Activated naive CD8-positive, alpha-beta T cell treated with anti-CD3 and anti-CD28 coated beads, Interleukin-2, amount 50 U/mL, for 24 hours (primary cell): ENCODE measurements at regions not wholly inside any gene's neighbourhood (a gene's known extent, or its start where the extent isn't known, plus 50 kb on each side); places are given as distances from the start of the nearest gene placed in this dataset.

Experiments used
- ATAC-seq: fragments of 150-1000 bp; cut with Tn5 transposase; one replicate; pipeline ENCODE4 v1.10.0; 2021
- DNase-seq: peaks from one replicate; pipeline ENCODE4 v3.0.0; 2021
- H3K27ac Mint-ChIP-seq: one replicate; pipeline ENCODE4 v1.8.0; 2021; ENCODE audit warnings: mild to moderate bottlenecking, mixed read lengths
- H3K27me3 Mint-ChIP-seq: one replicate; pipeline ENCODE4 v1.8.0; 2021; ENCODE audit warnings: mixed read lengths
- H3K36me3 Mint-ChIP-seq: one replicate; pipeline ENCODE4 v1.8.0; 2021; ENCODE audit warnings: low read depth, mixed read lengths
- H3K4me1 Mint-ChIP-seq: one replicate; pipeline ENCODE4 v1.8.0; 2021; ENCODE audit warnings: mixed read lengths
- H3K4me3 Mint-ChIP-seq: one replicate; pipeline ENCODE4 v1.8.0; 2021; ENCODE audit warnings: mild to moderate bottlenecking, moderate library complexity, mixed read lengths
- H3K9me3 Mint-ChIP-seq: one replicate; pipeline ENCODE4 v1.8.0; 2021; ENCODE audit warnings: mixed read lengths

- Mint-ChIP-seq H3K4me3 (no peak overlapping the region), H3K36me3 (no peaks in the 10 kb centered on the region), H3K27ac (no peak overlapping the region), H3K27me3 (peaks cover 27% of the 10 kb centered on the region), H3K4me1 (no peaks in the 10 kb centered on the region), H3K9me3 (peaks cover 4% of the 10 kb centered on the region)
- DNase-seq (no peak), ATAC-seq (no peak)
Measured at GRCh38 chr15:69891606-69892005, 206.1 kb downstream of the TLE3 start.

- Mint-ChIP-seq H3K36me3 (no peaks in the 10 kb centered on the region), H3K4me1 (no peaks in the 10 kb centered on the region), H3K27me3 (peaks cover 27% of the 10 kb centered on the region)
Measured at GRCh38 chr15:69892351-69892750, 205.4 kb downstream of the TLE3 start.

GRCh38 chr15:69893086-69893485, 204.6 kb downstream of the TLE3 start:
- Mint-ChIP-seq H3K27ac (no peak overlapping the region), H3K9me3 (peaks cover 4% of the 10 kb centered on the region), H3K36me3 (no peaks in the 10 kb centered on the region), H3K27me3 (peaks cover 24% of the 10 kb centered on the region), H3K4me1 (no peaks in the 10 kb centered on the region), H3K4me3 (no peak overlapping the region)
- ATAC-seq (no peak), DNase-seq (no peak)

More at GRCh38 chr15:69892351-69892750, 205.4 kb downstream of the TLE3 start:
- Mint-ChIP-seq H3K27ac (no peak overlapping the region), H3K4me3 (no peak overlapping the region), H3K9me3 (peaks cover 4% of the 10 kb centered on the region)
- ATAC-seq (no peak), DNase-seq (no peak)

GRCh38 chr15:69893863-69894262, 203.9 kb downstream of the TLE3 start:
- H3K36me3 Mint-ChIP-seq = no peaks in the 10 kb centered on the region
- H3K4me1 Mint-ChIP-seq = no peaks in the 10 kb centered on the region
- peaks cover 23% of the 10 kb centered on the region for H3K27me3 Mint-ChIP-seq
- no peak overlapping the region for H3K4me3 Mint-ChIP-seq
- no peak for ATAC-seq
- no peak for DNase-seq
- H3K9me3 Mint-ChIP-seq = peaks cover 4% of the 10 kb centered on the region
- H3K27ac Mint-ChIP-seq = no peak overlapping the region

- Mint-ChIP-seq H3K27me3 (peaks cover 21% of the 10 kb centered on the region), H3K4me1 (no peaks in the 10 kb centered on the region), H3K9me3 (peaks cover 4% of the 10 kb centered on the region), H3K4me3 (no peak overlapping the region), H3K36me3 (no peaks in the 10 kb centered on the region), H3K27ac (no peak overlapping the region)
- DNase-seq (no peak), ATAC-seq (no peak)
Measured at GRCh38 chr15:69895202-69895601, 202.5 kb downstream of the TLE3 start.

DNA sequence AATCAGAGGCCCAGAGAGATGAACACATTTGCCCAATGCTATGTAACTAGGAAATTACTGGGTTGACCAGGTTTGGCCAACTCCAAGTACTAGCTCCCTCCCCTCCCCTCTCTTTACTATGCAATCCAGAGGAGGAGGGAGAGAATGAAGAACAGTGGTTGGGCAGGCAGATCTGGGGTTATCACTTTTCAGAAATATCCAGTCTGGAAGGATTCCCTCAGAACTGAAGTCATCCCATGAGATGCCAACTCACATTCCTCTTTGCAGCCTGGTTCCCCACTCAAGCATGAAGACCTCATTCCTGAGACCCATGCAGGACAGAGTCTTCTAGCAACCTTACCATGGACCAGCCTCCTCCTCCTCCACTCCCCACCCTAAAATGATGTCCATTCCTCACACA, 201.1 kb downstream of the TLE3 start:
- Mint-ChIP-seq H3K4me1 (no peaks in the 10 kb centered on the region), H3K27me3 (peaks cover 19% of the 10 kb centered on the region), H3K36me3 (no peaks in the 10 kb centered on the region), H3K4me3 (no peak overlapping the region), H3K9me3 (no peaks in the 10 kb centered on the region), H3K27ac (no peak overlapping the region)
- DNase-seq = no peak
- no peak for ATAC-seq

GRCh38 chr15:69897061-69897460, 200.7 kb downstream of the TLE3 start:
- Mint-ChIP-seq H3K9me3 (no peaks in the 10 kb centered on the region), H3K36me3 (no peaks in the 10 kb centered on the region), H3K27me3 (peaks cover 21% of the 10 kb centered on the region), H3K4me3 (no peak overlapping the region), H3K4me1 (no peaks in the 10 kb centered on the region), H3K27ac (no peak overlapping the region)
- ATAC-seq (no peak), DNase-seq (no peak)

DNA sequence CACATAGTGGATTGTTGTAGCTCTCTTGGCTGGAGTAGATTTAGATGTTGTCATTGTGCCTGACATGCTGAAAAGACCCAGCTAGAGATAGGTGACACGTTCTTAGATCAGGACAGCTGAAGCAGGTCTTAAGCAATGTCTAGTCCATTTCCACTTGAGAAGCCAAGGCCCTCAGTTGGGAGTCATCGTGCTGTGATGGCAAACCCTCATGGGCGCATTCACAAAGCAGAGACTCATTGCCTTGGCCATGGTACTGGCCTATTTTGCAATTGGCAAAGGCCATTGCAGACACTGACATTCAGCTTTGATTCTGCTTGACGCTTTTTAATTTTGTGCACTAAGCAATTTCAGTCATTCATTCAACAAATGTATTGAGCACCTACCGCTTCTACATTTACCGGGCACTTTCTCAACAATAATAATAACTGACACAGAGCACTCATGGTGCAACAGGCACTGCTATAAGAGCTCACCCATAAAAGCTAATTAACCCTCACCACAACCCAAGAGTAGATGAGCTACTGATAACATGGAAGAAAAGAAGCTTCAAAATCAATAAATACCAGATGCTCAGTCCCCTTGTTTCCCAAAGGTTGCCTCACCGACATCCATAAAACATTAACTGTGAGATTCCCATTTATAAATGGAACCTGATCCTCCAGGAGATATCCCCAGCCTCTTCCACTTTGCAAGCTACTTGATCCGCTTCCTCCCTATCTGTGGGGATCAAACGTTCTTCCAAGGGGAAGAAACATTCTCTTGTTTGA, 200.1 kb downstream of the TLE3 start:
- peaks cover 21% of the 10 kb centered on the region for H3K27me3 Mint-ChIP-seq
- H3K9me3 Mint-ChIP-seq = no peaks in the 10 kb centered on the region
- DNase-seq = no peak
- H3K4me3 Mint-ChIP-seq = no peak overlapping the region
- H3K36me3 Mint-ChIP-seq = no peaks in the 10 kb centered on the region
- H3K4me1 Mint-ChIP-seq = no peaks in the 10 kb centered on the region
- no peak for ATAC-seq
- H3K27ac Mint-ChIP-seq = no peak overlapping the region

- no peaks in the 10 kb centered on the region for H3K9me3 Mint-ChIP-seq
- H3K36me3 Mint-ChIP-seq = no peaks in the 10 kb centered on the region
- H3K4me1 Mint-ChIP-seq = no peaks in the 10 kb centered on the region
- DNase-seq = no peak
- peaks cover 21% of the 10 kb centered on the region for H3K27me3 Mint-ChIP-seq
- H3K27ac Mint-ChIP-seq = no peak overlapping the region
- ATAC-seq = no peak
- H3K4me3 Mint-ChIP-seq = no peak overlapping the region
Measured at GRCh38 chr15:69898243-69898642, 199.5 kb downstream of the TLE3 start.

- H3K27me3 Mint-ChIP-seq = peaks cover 6% of the 10 kb centered on the region
- no peaks in the 10 kb centered on the region for H3K9me3 Mint-ChIP-seq
- ATAC-seq = no peak
- H3K36me3 Mint-ChIP-seq = no peaks in the 10 kb centered on the region
- DNase-seq = no peak
- no peaks in the 10 kb centered on the region for H3K4me1 Mint-ChIP-seq
- no peak overlapping the region for H3K4me3 Mint-ChIP-seq
- H3K27ac Mint-ChIP-seq = no peak overlapping the region
Measured at GRCh38 chr15:69902414-69903062, 195.2 kb downstream of the TLE3 start.

DNA sequence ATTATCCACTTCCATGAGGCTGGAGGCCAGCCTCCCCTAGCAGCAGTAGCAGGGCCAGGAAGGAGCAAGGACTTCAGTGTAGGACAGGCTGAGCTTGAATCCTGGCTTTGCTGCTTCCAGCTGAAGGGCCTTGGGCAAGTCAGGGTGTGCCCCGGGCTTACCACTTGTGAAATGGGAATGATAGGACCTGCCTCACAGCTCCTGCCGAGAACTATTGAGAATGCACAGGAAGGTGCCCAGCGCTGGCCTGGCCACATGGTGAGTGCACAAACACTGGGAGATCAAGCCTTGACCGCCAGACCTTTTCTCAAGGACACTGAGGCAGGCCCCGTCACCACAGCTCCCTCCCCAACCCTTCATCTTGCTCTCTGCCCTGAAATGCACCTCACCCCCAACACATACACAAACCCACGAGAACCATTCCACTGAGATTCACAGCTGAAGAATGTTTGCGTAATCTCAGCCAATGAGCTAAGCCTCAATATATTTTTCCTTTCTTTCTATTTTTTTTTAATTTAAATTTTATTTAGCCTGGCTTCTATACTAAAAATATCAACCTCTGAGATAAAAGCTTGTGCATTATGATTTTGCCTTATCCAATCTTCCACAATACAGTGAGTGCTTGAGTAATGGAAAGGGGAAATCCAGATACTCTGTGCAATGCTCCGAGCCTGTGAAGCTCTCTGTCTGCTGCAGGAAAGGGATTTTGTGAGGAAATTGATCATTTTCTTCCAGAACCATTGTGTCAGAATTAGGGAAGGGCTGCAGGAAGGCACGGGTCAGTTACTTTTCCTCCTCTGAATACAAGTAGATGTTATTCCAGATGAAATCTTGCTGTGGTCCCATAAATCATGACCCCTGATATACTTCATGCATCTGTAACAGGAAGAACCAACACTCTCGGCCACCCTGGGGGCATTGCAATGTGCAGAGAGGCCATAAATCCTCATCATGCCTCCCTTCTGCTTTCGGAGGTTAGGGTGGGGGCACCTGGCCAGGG, 193.9 kb downstream of the TLE3 start:
- DNase-seq = no peak
- no peak overlapping the region for H3K4me3 Mint-ChIP-seq
- no peaks in the 10 kb centered on the region for H3K36me3 Mint-ChIP-seq
- no peak for ATAC-seq
- H3K9me3 Mint-ChIP-seq = no peaks in the 10 kb centered on the region
- no peak overlapping the region for H3K27ac Mint-ChIP-seq
- no peaks in the 10 kb centered on the region for H3K4me1 Mint-ChIP-seq
- peaks cover 2% of the 10 kb centered on the region for H3K27me3 Mint-ChIP-seq

DNA sequence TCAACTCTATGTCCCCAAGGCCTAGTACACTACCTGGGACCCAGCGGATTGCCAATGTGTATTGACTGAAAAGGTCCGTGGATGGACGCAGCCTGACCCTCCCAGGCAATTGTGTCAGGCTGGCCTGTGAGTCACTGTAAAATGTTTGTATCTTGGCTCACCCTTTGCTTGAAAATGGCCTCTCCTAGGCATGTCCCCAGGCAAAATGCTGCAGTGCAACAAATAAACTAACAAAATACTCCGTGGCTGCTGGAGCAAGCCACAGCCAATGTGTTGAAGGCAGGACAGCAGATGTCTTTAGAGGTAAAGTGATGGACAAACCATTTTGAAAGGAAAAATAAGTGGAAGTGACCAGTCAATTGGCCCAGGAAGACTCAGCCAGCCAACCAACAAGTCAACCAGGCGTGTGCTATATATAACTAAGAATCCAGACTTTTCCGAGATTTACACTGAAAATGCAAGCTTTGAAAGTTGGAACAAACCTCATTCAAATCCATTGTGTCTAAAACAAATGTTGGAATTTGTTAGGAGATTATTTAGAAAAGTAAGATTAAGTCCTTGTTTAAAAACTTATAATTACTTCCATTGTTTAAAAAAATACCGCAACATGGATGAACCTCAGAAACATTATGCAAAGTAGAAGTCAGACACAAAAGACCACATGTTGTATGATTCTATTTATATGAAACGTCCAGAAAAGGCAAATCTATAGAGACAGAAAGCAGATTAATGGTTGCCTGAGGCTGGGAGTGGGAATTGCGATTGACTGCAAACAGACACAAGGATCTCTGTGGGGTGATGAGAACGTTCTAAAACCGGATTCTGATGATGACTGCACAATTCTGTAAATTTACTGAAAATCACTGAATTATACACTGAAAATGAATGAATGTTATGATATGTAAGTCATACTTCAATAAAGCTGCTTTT, 191.2 kb downstream of the TLE3 start:
- Mint-ChIP-seq H3K4me3 (no peak overlapping the region), H3K27ac (no peak overlapping the region), H3K4me1 (no peaks in the 10 kb centered on the region), H3K27me3 (peaks cover 2% of the 10 kb centered on the region), H3K9me3 (no peaks in the 10 kb centered on the region), H3K36me3 (no peaks in the 10 kb centered on the region)
- ATAC-seq (no peak), DNase-seq (no peak)

DNA sequence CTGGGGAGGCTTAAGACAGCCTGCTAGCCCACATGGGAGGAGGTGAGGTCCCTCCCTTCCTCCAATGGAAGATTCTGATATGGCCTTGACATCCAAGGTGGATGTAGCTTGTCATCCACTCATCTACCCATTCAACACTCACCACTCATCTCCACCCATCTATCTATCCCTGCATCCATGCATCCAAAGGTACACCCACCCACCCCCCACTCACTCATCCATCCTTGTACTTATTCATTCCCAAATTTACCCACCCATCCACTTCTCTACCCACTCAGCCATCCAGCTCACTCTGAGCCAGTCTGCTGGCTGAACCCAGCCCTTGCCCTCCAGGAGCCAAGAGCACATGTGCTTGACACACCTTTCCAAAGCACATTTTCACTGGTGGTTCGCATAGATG, 189.7 kb downstream of the TLE3 start:
- H3K27ac Mint-ChIP-seq = no peak overlapping the region
- no peaks in the 10 kb centered on the region for H3K9me3 Mint-ChIP-seq
- no peak for ATAC-seq
- H3K36me3 Mint-ChIP-seq = no peaks in the 10 kb centered on the region
- H3K27me3 Mint-ChIP-seq = no peaks in the 10 kb centered on the region
- DNase-seq = no peak
- H3K4me3 Mint-ChIP-seq = no peak overlapping the region
- H3K4me1 Mint-ChIP-seq = no peaks in the 10 kb centered on the region
